ENCODE measurements at regions not wholly inside any gene's neighbourhood (a gene's known extent, or its start where the extent isn't known, plus 50 kb on each side); places are given as distances from the start of the nearest gene placed in this dataset.

- H3K4me3 ChIP-seq (ENCODE audit: low read depth, low read length): no peak overlapping the region
- TF ChIP-seq MYC (IDR thresholded peaks at IDR 0.05; ENCODE audit: low read depth, low read length) (no peak), POLR2A (IDR thresholded peaks at IDR 0.05; ENCODE audit: extremely low read depth, insufficient read length) (no peak), CTCF (IDR thresholded peaks at IDR 0.05; ENCODE audit: low read depth, low read length) (no peak)
- TF ChIP-seq, protein P1, sequence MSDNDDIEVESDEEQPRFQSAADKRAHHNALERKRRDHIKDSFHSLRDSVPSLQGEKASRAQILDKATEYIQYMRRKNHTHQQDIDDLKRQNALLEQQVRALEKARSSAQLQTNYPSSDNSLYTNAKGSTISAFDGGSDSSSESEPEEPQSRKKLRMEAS (IDR thresholded peaks at IDR 0.05; ENCODE audit: low read depth, low read length): no peak
- no peak for DNase-seq (ENCODE audit: low read depth)
Measured at GRCh38 chr5:163569284-163569683, 63.9 kb downstream of the MAT2B start.

DNA sequence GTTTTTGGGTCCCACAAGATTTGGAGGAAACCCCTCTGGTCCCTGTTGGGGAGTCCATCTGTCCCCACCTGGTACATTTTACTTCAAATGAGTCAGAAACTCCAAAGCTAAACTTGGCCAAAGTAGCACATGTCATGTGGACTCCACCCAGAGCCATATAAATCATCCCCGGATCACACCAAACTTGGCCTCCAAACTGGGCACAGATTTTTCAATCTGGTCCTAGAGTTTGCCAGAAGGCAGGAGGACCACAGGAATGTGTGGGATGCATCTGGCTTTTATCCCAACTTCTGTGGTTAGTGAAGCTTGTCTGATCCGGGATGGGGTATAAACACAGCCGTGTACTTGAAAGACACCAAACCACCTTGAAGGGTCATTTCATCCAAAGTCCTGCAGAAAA is 66.3 kb downstream of the MAT2B start:
- H3K4me3 ChIP-seq (ENCODE audit: low read depth, low read length): no peak overlapping the region
- TF ChIP-seq CTCF (IDR thresholded peaks at IDR 0.05; ENCODE audit: low read depth, low read length) (no peak), MYC (IDR thresholded peaks at IDR 0.05; ENCODE audit: low read depth, low read length) (no peak), POLR2A (IDR thresholded peaks at IDR 0.05; ENCODE audit: extremely low read depth, insufficient read length) (no peak)
- TF ChIP-seq, protein P1 (IDR thresholded peaks at IDR 0.05; ENCODE audit: low read depth, low read length): no peak
- no peak for DNase-seq (ENCODE audit: low read depth)

DNA sequence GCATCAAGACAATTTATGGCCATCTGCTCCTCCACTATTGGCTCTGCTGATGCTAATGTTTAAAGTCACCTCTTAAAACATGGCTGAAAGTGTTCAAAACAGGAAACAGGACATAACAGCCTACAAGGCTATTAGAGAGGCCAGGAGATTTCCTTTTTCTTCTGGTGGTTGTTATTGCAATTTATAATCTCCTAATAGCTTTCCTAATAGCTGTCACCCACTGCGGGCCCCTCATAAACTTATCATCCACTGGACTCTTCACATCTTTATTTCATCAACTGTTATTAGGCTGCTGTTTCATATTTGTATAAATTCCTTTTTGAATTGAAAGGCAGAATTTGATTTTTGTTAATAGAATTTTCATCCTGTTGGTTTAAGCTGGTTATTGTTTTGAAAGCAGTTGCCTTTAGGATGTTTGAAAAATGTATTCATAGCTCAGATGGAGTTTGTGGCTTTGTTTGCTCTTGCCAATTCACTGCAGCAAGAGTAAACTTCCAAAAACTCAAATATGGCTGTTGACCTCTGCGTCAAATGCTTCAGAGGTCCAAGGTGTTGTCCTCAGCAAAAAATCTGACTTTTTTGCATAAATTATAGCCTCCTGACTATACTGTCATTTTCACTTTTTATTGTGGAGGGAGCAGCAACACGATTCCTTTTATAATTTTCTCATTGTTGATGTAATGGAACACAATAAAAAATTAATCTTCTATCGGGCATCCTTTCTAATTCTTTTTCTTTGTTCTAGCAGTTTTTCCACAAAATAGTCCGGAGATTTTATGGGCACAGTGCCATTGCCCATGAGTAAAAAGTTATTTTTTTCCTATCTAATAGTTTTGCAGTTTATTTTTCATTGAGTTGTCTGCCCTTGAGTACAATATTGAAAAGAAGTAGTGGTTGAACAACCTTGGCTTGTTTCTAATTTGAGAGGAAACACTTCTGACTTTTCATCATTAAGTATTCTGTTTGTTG is 69.3 kb downstream of the MAT2B start:
- TF ChIP-seq POLR2A (IDR thresholded peaks at IDR 0.05; ENCODE audit: extremely low read depth, insufficient read length): no peak
- TF ChIP-seq, protein P1 (IDR thresholded peaks at IDR 0.05; ENCODE audit: low read depth, low read length): no peak
- TF ChIP-seq CTCF (IDR thresholded peaks at IDR 0.05; ENCODE audit: low read depth, low read length): no peak
- no peak for TF ChIP-seq MYC (IDR thresholded peaks at IDR 0.05; ENCODE audit: low read depth, low read length)
- no peak for DNase-seq (ENCODE audit: low read depth)
- no peak overlapping the region for H3K4me3 ChIP-seq (ENCODE audit: low read depth, low read length)

DNA sequence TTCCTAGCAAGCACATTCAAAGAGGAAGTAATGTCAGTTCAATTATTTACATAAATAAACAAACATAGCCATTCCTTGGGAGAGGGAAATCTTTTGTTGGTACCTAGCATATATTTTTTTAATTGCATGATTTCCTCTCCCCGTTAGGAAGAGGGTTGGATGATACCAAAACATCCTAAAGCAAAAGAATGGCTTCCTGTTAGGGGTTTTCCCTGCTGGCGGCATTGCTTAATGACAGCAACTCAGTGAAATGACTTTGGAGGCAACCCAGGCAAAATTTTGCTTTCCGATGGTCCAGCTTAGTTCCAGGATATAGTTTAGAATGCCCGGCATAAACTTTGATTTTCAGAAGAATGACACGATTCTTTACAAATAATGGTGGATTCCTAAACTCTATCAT is 73.2 kb downstream of the MAT2B start:
- TF ChIP-seq MYC (IDR thresholded peaks at IDR 0.05; ENCODE audit: low read depth, low read length) (no peak), CTCF (IDR thresholded peaks at IDR 0.05; ENCODE audit: low read depth, low read length) (no peak), POLR2A (IDR thresholded peaks at IDR 0.05; ENCODE audit: extremely low read depth, insufficient read length) (no peak)
- TF ChIP-seq, protein P1 (IDR thresholded peaks at IDR 0.05; ENCODE audit: low read depth, low read length): no peak
- no peak overlapping the region for H3K4me3 ChIP-seq (ENCODE audit: low read depth, low read length)
- no peak for DNase-seq (ENCODE audit: low read depth)

- TF ChIP-seq CTCF (IDR thresholded peaks at IDR 0.05; ENCODE audit: low read depth, low read length) (no peak), POLR2A (IDR thresholded peaks at IDR 0.05; ENCODE audit: extremely low read depth, insufficient read length) (no peak), MYC (IDR thresholded peaks at IDR 0.05; ENCODE audit: low read depth, low read length) (no peak)
- TF ChIP-seq, protein P1 (IDR thresholded peaks at IDR 0.05; ENCODE audit: low read depth, low read length): no peak
- DNase-seq (ENCODE audit: low read depth): no peak
- no peak overlapping the region for H3K4me3 ChIP-seq (ENCODE audit: low read depth, low read length)
Measured at GRCh38 chr5:163579729-163580128, 74.3 kb downstream of the MAT2B start.

Data from NB4 (cell line).